ENCODE measurements at regions not wholly inside any gene's neighbourhood (a gene's known extent, or its start where the extent isn't known, plus 50 kb on each side); places are given as distances from the start of the nearest gene placed in this dataset.

DNA sequence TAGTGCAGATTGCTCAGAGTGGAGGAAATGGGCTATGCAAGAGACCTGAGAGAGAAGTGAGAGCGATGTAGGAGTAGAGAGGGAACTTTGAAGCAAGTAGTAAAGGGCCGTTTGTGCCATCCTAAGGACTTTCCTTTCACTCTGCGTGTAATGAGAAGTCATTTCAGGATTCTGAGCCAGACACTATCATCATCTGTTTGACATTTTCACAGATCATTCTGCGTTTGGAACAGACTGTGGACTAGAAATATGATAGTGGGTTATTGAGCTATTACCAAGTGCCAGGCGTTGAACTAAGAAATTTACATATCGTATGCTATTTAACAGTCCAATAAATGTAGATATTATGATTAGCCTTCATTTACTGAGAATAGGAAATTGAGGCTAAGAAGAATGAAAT lies 150.0 kb upstream of the ROBO2 start:
- H3K4me3 ChIP-seq (ENCODE audit: low read depth, poor library complexity, severe bottlenecking), result no peak overlapping the region
- TF ChIP-seq, protein P1, sequence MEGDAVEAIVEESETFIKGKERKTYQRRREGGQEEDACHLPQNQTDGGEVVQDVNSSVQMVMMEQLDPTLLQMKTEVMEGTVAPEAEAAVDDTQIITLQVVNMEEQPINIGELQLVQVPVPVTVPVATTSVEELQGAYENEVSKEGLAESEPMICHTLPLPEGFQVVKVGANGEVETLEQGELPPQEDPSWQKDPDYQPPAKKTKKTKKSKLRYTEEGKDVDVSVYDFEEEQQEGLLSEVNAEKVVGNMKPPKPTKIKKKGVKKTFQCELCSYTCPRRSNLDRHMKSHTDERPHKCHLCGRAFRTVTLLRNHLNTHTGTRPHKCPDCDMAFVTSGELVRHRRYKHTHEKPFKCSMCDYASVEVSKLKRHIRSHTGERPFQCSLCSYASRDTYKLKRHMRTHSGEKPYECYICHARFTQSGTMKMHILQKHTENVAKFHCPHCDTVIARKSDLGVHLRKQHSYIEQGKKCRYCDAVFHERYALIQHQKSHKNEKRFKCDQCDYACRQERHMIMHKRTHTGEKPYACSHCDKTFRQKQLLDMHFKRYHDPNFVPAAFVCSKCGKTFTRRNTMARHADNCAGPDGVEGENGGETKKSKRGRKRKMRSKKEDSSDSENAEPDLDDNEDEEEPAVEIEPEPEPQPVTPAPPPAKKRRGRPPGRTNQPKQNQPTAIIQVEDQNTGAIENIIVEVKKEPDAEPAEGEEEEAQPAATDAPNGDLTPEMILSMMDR (IDR thresholded peaks at IDR 0.05), result no peak
- no peak for TF ChIP-seq POLR2A (IDR thresholded peaks at IDR 0.05)
- DNase-seq (ENCODE audit: low spot score in 2 of 2), result no peak
- 60 to 64% methylated on average over 6 of the region's 6 CpGs for WGBS, 2 donors
- intact Hi-C loops (cut with DNase I; ENCODE audit: low total_unique reads), result no loop called here

DNA sequence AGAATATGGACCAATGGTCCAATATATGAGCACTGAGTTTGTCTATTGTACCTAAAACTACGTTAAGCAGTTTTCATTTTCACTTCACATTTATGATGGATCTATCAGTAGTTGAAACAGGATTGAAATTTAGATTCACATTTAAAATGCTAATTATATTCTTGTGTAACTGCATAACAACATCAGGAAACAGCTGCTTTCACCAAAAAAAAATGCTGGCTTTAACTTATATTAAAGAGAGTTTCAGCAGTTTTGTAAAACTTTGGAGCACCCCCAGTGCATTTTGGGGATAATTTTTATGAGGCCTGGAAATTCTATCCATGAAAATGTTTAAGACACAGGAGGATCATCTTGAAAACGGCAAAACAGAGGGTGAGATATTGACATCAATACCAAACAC lies 142.8 kb upstream of the ROBO2 start:
- DNase-seq (ENCODE audit: low spot score in 2 of 2), result no peak
- intact Hi-C loops (cut with DNase I; ENCODE audit: low total_unique reads), result no loop called here
- WGBS, 2 donors, result 74 to 79% methylated on average over 2 of the region's 2 CpGs
- no peak for TF ChIP-seq POLR2A (IDR thresholded peaks at IDR 0.05)
- TF ChIP-seq, protein P1 (IDR thresholded peaks at IDR 0.05), result no peak
- H3K4me3 ChIP-seq (ENCODE audit: low read depth, poor library complexity, severe bottlenecking), result no peak overlapping the region

DNA sequence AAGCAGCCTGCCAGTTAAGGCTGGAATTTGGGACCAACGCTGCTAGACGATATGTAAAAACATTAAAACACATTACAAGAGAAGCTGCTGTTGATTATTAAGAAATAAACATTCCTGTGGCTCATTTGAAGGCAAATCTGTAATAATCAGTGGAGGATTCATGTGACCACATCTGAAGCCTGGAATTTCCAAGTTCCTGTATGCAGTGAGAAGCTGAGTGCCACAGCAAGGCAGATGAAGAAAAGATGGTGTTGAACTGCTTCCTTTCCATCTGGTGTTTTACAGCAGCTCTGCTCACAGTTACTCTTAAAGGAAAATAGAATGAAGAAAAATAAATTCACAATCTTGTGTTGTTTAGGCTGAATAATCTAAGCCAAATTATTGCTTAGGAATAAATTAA lies 139.3 kb upstream of the ROBO2 start:
- no peak for DNase-seq (ENCODE audit: low spot score in 2 of 2)
- 55 to 64% methylated on average over 2 of the region's 2 CpGs for WGBS, 2 donors
- TF ChIP-seq, protein P1 (IDR thresholded peaks at IDR 0.05), result no peak
- TF ChIP-seq POLR2A (IDR thresholded peaks at IDR 0.05), result no peak
- intact Hi-C loops (cut with DNase I; ENCODE audit: low total_unique reads), result no loop called here
- H3K4me3 ChIP-seq (ENCODE audit: low read depth, poor library complexity, severe bottlenecking), result no peak overlapping the region

DNA sequence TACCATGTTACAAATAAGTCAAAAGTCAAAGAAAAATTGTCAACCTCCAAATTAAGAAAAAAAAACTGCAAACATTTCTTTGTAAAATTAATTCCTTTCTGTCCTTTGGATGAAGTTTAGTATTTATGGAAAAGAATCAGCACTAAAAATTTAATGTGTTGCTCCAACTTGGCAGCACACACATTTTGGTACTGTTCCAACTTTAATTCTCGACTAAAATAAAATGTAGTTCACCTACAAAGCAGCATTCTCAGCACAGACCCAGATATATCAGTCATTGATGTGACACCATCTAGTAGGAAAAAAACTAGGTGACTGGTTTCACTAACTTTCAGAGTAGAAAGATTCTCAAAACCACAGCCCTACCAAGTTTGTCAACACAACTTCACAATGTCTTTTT lies 131.7 kb upstream of the ROBO2 start:
- WGBS, 2 donors, result 22% methylated on average over 1 of the region's 1 CpG
- intact Hi-C loops (cut with DNase I; ENCODE audit: low total_unique reads), result no loop called here
- no peak overlapping the region for H3K4me3 ChIP-seq (ENCODE audit: low read depth, poor library complexity, severe bottlenecking)
- DNase-seq (ENCODE audit: low spot score in 2 of 2), result no peak
- TF ChIP-seq POLR2A (IDR thresholded peaks at IDR 0.05), result no peak
- TF ChIP-seq, protein P1 (IDR thresholded peaks at IDR 0.05), result no peak

DNA sequence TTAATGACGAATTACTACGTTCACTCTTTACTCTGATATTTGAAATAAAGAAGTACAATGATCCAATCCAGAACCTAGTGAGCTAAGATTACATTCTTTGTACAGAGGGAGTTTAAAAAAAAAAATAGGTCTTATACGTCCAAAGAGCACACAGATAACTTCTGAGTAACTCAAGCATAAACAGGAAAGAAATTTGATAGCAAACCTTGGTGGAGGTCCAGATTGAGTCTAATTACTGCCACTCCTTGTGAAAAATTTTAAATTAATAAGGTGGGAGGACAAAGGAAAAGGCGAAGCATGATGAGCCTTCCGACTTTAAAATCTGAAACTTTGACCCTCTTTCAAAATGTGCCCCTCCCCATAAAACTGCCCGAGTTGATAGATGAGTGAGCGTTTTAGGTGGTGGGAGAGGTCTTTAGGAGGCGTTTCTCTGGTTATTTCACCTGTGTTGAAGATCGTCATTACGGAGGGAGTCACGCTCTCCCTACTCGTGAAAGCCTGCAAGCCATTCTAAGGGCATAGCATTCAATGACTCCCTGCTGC lies 127.0 kb upstream of the ROBO2 start:
- WGBS, 2 donors, result 87% methylated on average over 12 of the region's 12 CpGs
- DNase-seq (ENCODE audit: low spot score in 2 of 2), result no peak
- TF ChIP-seq POLR2A (IDR thresholded peaks at IDR 0.05), result no peak
- TF ChIP-seq, protein P1 (IDR thresholded peaks at IDR 0.05), result no peak
- H3K4me3 ChIP-seq (ENCODE audit: low read depth, poor library complexity, severe bottlenecking), result no peak overlapping the region
- intact Hi-C loops (cut with DNase I; ENCODE audit: low total_unique reads), result no loop called here

DNA sequence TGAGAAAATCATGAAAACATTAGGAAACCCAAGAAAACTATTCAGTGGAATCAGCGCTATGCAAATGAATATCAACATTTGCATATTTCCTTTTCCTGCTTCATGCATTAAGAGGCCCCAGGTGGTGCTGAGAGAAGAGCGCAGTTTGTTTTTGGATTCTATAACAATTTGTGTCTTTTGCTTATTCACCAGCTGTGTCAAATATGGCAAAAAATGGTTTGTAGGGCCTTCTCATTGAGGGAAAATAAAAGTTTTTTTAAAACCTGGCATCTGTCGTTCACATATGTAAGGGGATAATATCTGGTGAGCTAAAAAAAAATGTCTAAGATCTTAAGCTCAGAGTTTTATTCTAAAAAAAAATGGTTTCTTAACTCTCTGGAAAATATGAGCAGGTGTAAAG lies 122.5 kb upstream of the ROBO2 start:
- WGBS, 2 donors, result 79 to 86% methylated on average over 3 of the region's 3 CpGs
- no peak for DNase-seq (ENCODE audit: low spot score in 2 of 2)
- intact Hi-C loops (cut with DNase I; ENCODE audit: low total_unique reads), result no loop called here
- TF ChIP-seq, protein P1 (IDR thresholded peaks at IDR 0.05), result no peak
- TF ChIP-seq POLR2A (IDR thresholded peaks at IDR 0.05), result no peak
- H3K4me3 ChIP-seq (ENCODE audit: low read depth, poor library complexity, severe bottlenecking), result no peak overlapping the region

Measured in lower leg skin (tissue), 4 donors.